ENCODE measurements at regions not wholly inside any gene's neighbourhood (a gene's known extent, or its start where the extent isn't known, plus 50 kb on each side); places are given as distances from the start of the nearest gene placed in this dataset.

DNA sequence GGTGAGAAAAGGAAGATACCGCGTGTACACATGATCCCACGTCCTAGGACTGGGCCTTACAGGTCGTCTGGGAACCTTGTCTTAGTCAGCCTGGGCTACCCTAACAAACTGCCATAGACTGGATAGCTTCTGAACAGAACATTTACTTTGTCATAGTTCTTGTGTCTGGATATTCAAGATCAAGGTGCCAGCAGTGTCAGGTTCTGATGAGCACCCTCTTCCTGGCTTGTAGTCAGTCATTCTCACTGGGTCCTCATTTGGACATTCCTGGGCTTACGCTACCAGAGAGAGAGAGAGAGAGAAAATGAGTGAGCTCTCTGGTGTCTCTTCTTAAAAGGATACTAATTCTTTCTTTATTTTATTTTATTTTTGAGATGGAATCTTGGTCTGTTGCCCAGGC lies 685.8 kb upstream of the RBFOX1 start:
- no peak for DNase-seq

DNA sequence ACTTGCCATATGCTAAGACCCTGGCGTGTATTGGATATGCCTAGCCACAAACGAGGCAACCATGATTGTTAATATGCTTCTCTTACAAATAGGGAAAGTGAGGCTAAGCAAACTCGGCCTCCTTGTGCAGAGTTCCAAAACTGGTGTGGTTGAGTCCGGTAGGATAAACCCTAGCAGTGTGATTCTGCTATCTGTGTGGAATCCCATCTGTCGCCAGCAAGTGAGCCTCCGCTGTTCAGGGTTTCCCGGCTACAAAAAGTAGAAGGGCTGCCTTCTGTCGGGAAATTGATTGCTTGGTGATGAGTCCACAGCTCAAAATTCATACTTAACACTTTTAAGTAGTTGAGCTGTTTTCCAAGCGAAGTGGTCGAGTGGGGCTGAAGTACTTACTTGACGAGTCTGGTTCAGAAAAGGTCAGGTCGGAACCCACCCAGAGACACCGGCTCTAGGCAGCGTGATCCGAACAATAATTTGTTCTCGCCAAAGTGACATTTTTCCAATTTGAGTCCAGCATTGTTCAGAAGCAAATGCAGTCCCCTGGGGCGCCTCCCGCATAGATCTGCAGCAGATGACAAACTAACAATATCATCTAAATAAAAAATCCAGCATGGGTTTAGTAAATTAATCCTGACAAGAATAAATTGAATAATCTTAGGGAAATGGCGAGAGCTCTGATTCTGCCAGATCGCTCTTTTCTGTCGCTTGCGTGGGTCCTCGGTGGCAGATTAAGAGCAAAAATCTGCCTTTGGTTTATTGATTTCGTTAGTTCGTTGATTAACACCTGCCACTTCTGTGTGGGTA lies 686.7 kb upstream of the RBFOX1 start:
- DNase-seq, result no peak

DNA sequence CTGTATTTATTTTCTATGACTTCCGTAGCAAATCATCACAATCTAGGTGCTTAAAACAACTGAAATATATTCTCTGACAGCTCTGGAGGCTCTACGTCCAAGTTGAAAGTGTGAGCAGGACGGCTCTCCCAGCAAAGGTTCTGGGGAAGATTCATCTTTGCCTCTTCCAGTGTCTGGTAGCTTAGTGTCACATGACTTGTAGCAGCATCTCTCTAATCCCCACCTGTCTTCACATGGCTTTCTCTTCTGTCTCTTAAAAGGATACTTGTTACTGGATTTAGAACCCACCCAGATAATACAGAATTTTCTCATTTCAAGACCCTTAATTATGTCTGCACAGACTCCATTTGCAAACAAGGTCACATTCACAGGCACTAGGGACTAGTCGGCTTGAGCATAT lies 687.7 kb upstream of the RBFOX1 start:
- DNase-seq, result no peak

DNA sequence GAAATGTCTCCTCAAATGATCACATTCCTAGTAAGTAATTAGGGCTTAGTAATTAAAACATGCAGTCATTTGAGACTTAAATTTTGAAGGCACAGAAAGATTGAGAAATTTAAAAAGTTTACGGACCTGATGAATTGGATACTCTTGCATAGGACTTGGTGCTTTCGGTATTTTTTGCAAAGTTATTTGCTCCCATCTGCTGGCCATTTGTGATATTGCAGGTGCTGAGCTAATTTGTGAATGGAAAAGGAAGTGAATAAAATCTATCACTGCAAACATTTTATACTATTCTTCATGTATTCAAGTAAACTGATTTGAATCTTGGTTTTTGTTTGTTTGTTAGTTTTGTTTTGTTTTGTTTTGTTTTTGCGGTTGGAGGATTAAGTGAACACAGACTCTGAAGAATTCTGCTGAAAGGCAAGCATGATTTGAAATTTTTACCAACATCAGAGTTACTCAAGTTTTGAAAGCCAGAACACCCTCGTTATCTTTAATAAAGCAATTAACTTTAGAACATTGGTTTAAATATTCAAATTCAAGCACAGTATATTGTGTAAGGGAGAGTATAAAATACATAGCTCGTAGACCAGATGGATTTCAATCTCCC lies 689.5 kb upstream of the RBFOX1 start:
- peak; percentile 31 for DNase-seq

DNA sequence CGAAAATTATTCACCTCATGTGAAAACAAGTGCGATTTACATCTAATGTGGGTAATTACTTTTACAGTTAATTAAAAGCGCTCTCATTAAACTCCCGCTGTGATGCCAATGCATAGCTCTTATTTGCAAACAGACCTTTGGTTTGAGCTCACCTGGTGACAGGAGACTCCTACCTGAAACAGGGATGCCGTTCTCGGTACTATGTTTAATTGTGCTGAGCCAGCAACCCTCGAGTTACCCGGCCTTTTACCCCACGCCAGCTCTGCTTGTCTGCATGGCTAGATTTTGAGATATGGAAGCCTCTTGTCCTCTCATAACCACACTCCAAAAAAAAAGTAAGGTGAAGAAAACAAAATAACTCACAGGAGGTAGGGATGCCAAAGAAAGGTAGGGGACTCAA lies 690.4 kb upstream of the RBFOX1 start:
- no peak for DNase-seq

DNA sequence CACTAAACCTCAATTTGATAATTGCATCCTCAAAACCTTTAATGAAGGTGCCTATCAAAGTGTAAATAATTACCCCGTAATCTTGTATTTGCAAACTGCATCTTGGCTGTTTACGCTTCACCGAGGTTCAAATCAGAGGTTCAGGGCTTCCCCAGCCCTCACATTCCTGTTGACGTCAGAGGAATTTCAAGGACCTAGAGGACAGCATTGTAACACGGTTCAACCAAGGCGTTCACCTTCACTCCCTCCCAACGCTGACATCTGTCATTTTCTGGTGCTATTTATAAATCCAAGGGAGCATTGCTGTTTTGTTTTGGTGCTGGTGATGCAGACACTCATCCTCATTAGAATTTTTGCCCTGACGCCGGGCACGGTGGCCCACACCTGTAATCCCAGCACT lies 691.6 kb upstream of the RBFOX1 start:
- DNase-seq, result peak; percentile 6

DNA sequence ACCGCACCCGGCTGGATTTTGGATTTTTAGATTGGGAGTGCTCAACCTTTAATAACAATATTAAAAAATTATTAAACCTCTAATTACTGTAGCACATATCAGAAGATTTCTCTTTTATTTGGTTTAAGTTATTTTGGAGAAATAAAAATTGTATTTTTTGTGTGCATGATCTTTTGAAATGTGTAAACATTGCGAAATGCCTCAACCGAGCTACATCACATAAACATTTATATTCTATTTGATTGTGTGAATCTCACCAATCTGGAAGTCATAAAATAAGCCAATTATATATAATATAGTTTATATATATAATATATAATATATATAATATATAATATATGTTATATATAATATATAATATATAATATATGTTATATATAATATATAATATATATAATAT lies 696.2 kb upstream of the RBFOX1 start:
- no peak for DNase-seq

DNA sequence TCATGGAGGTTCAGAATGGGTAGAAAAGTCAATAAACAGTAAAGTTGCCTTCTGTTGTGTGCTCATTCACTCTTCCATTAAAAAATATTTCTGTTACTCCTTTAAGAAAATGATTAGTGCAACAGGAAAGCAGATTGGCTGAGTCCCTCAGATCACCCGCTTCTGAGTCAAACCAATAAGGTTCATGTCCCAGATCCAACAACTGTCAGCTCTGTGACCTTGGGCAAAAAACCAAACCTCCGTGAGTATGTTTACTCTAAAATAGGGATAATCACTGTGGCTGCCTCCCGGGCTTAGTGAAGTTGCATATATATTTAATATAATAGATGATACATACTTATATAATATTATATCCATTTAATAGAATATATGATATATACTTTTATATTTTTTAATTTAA lies 698.5 kb upstream of the RBFOX1 start:
- no peak for DNase-seq

DNA sequence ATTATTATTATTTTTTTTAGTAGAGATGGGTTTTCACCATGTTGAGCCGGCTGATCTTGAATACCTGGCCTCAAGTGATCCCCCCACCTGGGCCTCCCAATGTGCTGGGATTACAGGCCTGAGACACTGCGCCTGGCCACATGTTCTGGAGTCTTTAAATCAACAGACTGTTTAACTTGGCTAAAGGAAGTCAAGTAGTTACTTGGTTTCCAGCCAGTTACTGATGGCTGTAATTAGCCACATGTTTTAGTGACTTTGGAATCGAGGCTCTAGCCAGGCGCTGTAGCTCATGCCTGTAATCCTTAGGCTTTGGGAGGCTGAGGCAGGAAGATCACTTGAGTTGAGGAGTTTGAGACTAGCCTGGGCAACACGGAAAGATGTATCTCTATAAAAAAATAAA lies 699.2 kb upstream of the RBFOX1 start:
- no peak for DNase-seq

DNA sequence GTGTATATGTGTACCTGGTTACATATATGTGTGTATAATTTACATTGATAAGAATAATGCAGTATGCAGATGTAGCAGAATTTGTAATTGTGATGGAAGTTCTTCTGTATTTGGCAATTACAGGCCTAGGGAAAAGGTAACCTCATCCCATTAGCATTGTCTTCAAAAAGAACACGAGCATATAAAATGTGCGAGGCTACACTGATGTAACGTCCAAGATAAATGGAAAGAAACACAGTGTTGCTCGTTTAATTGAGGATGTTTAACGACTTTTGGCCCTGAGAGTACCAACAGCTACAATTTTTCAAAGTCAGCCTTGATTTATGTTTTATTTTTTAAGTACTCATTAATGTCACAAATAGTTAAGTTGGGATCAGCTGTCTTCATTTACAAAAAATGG lies 703.5 kb upstream of the RBFOX1 start:
- DNase-seq, result no peak

DNA sequence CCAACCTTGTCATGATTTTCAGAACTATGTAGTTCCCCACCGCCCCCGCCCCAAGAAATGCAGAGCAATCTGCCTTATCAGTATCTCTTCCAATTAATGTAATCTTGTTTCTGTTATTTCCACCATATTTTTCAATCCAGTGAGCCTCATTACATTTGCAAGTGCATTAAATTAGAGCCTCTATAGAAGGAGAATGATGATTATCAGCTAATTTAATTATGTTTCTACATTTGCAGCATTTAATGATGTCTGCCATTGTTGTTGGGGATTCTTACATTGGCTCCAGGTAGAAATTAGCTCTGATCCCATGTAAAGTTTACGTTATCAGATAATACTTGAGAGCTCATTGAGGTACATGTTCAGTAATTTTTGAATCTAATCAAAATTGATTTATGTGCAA lies 707.0 kb upstream of the RBFOX1 start:
- DNase-seq, result no peak

DNA sequence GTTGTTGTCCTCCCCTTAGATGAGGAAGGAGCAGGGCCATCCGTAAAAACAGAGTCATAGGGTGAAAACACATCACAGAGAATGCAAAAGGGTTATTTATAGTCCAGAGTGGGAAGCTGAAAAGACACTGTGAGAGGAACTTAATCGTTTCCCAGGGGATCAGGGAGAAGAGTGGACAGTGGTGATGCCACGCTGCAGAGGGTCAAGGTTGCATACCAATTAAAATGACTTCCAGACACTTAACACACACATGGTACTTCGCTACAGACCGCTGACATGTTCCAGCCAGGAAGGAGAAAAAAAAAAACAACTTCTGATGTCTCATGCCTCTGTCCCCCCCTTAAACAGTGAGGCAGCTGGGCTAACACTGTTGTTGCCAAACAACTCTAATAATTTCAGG lies 713.8 kb upstream of the RBFOX1 start:
- no peak for DNase-seq

DNA sequence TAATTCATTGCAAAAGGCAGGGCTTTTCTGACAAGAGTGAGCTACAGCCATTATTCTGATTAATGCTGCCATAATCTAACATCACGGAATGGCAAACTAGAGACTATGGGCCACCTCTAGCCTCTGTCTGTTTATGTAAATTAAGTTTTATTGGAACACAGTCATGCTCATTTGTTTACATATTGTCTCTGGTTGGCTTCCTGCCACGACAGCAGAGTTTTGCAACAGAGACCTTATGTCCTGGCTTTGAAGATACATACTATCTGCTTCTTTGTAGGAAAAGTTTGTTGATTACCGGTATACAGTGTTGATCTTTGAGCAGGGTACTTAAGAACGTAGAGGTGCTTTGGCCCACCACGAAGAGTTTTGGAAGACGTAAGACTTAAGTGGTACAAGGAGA lies 715.9 kb upstream of the RBFOX1 start:
- DNase-seq, result no peak

DNA sequence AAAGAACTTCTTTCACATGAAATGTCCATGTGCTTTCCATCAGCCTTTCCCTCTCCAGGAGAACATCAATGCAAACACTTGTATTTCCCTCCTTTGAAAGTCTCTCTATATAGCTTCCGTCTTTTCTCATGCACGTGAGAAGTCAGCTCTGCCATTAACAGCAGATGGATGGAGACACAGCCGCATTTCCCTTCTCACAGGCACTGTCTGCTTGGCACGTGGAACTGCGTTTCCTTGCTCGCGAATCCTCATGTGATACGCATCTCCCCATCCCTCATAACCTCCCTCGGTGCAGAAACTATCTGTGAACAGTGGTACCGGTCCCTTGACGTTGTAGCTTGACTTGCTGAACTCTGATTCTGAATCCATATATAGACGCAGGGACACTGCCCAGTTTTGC lies 717.0 kb upstream of the RBFOX1 start:
- DNase-seq, result no peak

DNA sequence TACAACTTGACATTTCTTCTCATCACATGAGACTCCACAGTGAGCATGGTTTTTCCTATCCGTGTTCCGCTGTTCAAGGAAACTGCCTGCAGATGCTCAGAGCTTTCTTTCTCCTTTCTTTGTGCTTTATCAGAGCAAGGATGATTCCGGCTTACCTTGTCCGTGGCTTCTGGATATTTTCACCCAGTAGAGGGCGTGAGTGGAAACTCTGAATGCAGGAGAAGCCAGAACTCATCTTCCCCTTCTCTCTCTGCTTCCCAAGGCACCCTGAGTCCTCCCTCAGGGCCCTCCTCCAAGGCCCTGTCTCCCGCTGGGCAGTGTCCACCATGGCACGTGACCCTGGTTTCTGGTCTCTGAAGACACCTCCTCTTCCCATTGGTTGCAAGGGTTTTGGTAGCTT lies 721.1 kb upstream of the RBFOX1 start:
- DNase-seq, result no peak

DNA sequence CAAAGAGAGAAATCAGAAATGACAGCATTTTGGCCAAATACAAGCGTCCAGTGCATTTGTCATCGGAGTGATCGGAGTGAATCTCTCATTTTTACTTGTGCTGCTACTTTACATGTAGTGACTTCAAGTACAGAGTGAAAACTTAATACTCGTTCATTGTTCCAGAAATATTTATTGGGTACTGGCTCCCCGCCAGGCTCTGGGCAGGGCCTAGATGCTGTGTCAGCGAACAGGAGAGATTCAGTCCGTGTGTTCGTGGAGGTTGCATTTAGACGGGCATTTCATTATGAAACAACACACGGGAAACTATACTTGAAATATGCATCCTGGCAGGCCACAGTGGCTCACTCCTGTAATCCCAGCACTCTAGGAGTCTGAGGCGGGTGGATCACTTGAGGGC lies 727.2 kb upstream of the RBFOX1 start:
- DNase-seq, result no peak

DNA sequence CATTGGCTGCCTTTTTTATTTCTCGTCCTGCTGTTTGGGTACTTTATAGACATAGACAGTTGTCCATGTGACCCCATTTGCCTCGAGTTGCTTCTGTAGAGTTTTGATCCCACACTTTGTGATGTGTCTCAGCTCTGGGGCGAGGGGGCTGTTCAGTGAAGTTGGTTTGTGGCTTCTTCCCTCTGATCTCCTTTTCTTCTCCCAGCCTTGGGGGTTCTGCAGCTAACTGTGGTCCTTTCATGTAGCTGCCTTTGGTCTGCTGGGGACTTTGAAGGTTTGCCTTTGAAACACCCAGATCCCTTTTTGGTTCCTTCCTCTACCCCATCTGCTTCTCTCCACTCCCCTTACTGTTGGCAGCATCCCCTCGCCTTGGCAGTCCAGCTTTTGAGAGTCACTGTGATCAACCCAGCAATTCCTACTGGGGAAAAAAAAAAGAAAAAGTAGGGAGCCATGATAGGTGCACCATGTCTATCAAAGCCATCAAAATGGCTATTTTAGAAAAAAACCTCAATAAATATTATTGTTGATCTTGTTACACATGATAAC lies 728.8 kb upstream of the RBFOX1 start:
- DNase-seq, result no peak

DNA sequence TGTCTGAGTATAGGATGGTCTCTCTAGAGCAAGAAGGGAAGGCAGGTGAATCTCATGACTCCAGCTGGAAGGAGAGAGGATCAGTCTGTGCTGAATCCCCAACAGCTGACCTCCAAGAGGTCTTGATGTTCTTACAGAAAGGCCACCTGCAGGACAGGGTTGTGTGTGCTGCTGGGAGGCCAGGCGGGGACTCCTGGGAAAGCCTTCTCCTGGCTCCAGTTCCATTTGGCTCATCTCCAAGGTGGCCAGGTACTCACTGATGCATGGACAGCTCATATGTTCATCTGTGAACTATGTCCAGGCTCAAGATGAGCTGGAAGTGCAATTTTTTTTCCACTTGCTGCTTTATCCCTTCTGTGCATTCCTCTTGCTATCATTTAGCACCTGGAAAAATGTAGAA lies 730.2 kb upstream of the RBFOX1 start:
- no peak for DNase-seq

DNA sequence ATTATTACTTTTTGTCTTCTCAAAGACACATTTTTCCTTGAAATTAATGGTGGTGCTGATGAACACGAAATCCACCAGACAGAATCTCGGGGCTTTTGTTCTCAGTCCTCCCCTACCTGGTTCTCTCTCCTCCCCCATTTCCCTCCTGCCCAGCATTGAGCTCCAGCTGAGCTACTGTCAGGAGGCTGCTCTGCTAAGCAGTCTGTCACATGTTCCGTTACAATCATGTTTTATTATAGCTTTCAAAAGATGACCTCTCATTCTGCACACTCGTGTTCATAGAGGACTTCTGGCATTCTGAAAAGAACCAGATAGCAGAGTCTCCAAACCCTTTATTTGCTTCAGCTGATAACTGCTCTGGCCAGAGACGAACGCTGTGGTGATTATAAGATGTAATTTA lies 732.5 kb upstream of the RBFOX1 start:
- no peak for DNase-seq

DNA sequence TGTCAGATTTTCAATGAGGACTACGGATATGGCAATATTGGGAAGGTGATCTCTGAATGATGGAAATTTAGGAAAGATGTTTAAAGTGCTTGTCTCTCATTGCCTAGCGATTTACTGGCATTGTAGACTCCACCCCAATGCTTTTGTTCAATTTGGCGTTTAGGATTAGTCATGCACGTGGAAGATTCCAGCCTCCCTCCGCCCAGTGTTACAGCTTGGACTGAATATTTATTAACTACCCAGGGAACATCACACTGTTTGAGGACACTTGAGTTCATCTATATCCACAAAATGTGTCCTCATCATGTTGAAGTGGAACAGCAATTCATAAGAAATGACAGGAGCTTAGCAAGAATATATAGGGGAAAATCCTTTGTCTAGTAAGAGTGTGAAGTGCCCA lies 738.8 kb upstream of the RBFOX1 start:
- no peak for DNase-seq

DNA sequence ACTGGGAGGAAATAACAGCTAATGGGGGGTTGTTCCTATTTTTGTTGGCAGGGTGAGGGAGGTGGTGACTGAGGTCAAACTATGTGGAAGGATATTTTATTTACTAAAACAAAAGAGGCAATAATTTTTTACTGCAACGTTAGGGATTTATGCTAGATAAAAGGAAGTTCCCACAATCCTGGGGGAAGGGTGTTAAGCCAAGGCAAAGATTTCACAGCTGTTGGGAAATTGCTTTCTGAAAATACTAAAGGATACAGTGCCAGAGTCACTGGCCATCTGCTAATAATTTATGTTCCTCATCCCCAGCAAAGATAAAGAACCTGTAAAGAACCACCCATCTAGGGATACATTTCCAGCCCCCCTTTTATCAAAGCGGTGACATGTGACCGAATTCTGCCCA lies 756.0 kb upstream of the RBFOX1 start:
- DNase-seq, result no peak

DNA sequence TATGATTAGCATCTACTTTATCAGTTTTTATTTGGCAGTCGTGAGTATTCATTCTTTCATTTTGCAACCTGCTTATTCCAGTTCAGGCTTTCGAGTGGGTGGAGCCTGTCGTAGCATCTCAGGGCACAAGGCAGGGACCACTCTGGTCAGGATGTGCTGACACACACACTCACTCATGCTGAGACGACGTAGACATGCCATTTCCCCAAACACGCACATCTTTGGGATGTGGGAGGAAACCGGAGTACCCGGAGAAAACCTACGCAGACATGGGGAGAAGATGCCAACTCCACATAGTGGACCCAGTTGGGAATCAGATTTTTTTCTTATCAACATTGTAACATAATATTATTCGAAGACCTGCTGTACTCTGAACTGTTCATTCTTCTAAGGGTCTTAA lies 756.5 kb upstream of the RBFOX1 start:
- peak; percentile 2 for DNase-seq

DNA sequence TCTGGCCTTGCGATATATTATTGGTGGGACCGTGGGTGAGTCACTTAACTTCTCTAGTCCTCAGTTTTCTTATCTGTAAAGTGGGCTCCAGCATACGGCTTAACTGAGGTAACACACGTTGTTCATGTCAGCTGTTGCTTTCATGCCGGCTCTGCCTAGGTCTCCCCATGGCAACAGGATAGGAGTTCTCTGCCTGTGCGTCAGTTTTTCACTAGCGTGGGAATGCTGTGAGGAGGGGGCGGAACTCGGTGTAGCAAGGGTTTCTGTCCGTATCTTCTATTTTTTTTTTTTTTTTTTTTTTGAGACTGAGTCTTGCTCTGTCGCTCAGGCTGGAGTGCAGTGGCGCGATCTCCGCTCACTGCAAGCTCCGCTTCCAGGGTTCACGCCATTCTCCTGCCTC lies 758.5 kb upstream of the RBFOX1 start:
- DNase-seq, result no peak

DNA sequence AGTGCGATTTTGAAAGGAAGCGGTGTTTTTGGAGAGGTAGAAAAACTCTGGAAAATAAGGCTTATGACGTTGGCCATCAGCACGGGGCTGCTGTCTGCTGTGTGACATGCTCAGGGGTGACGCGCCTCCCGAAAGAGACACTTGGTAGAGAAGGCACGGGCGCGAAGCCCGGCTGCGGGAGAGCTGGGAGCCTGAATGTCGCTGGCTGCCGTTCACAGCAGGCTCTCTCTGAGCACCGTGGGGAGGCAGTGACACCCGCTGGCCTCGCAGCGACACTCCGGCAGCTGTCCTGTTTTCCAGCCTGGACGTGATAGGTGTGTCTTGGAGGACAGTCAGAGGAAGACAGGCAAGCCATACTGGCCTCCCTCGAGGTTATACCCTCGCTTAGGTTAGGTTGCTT lies 759.1 kb upstream of the RBFOX1 start:
- peak; percentile 23 for DNase-seq
